GM19324 (cell line): ENCODE measurements at regions not wholly inside any gene's neighbourhood (a gene's known extent, or its start where the extent isn't known, plus 50 kb on each side); places are given as distances from the start of the nearest gene placed in this dataset.
A peak's percentile ranks its signal among the peaks of the same experiment; 100 is the strongest.

Source experiments
- ATAC-seq: cut with Tn5 transposase; IDR thresholded peaks from one replicate; pipeline ENCODE4 v1.9.1; 2021; ENCODE audit warnings: mild to moderate bottlenecking, moderate library complexity; ENCODE audit not compliant: unreplicated experiment, low FRiP score

DNA sequence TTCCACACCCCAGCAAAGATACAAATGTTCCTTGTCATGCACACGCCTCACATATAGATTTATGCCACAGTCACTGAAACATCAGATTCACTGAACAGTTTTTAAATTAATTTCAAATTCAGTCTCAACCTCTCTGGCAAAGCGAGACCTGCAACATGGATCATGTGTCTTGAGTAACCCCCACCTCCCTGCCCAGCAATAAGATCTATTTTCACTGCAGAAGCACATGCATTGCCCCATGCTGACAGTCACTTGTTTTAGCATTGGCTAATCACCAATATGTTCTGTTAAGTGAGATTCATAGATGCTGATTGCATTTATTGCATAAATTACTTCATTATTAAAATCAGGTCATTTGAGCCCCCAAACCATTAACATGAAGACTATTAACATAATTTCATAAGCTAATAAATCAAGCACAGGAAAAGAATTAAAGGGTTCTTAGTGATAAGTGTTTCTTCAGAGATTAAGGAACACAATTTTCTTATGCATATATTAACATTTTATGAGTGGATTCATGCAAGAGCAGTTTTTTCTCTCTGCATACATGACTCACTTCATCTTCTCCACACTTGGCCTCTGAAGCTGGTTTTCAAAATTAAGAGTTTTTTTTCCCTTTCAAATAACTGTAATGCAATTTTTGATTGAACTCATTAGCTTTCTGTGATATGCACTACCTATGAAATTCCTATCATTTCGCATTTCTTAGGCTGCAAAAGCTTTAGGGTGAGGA, 173.2 kb upstream of the SOX4 start:
- ATAC-seq, result no peak

DNA sequence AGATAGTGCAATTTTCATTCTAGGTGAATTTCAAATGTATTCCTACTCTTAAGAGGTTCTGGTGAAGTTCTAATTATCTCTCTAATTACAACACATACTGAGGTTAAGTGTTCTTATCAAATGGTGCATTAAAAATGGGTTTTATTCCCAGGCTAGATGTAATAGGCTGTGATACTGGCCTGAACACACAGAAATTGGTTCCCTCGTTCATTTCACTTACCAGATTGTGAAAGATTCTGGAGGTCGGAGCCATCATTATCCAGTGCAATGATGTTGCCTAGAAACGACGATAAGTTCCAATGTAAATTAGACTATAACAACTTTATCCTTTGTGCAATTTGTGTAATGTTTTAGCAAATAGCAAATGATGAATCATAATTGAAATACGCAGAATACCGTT, 172.6 kb upstream of the SOX4 start:
- ATAC-seq, result no peak

DNA sequence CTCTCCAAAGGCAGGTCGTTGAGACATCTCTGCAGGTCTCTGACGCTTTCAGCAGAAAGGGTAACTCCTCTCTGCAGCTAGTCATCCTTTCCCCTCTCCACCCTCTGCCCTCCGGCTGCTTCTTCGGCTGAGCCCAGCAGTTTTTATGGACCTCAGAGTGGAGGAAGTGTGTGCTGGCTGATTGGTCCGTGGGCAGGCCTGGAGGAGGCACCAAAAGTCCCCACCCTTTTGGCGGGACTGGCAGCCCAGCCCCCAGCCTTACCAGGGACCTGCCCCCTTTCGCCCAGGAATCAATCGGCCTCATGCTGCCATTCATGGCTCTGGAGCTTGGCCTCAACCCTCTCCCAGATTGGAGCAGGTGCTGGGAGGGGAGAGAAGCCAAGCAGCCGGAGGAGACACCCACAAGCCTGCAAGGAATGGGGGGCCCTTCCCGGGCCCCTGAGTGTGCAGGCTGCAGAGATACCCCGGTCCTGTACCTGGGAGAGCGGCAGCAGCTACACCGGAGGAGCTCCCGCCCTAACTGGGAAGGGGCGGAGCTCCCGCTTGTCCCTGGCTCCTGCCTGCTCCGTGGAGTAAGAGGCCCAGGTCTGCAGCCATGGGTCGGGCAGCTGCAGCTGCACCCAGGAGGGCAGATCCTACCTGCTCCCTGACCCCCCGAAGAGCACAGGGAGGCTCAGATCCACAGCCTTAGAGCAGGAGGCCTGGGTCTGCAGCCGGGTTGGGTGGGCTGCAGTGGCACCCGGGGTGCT, 170.3 kb upstream of the SOX4 start:
- no peak for ATAC-seq

DNA sequence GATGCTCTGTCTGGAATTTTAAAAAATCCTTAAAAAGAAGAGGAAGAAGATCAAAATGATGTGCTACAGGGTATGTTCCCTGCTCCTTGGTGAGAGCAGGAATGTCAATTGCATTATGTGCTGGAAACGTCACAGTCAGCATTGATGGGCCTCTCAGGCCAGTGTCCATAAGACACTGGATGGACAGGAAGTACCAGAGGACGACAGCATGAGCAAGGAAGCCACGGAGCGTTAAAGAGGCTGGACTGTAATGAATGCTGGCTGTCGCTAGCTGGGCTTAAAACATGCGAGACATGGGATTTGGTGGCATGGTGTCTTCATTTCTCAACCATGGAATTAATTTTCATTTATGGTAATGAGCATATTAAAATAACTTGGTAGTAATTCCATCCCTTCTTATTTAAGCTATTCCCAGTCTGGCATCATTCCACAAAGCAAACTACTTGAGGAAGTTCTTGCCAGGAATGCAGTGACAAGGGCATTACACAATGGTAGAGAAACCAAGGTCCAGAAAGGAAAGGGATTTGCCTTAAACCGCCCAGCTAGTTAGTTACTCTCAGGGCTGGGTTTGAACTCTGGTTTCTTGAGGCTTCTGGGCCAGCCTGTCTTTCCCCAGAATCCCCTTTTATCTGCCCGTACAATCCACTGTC, 166.6 kb upstream of the SOX4 start:
- no peak for ATAC-seq

DNA sequence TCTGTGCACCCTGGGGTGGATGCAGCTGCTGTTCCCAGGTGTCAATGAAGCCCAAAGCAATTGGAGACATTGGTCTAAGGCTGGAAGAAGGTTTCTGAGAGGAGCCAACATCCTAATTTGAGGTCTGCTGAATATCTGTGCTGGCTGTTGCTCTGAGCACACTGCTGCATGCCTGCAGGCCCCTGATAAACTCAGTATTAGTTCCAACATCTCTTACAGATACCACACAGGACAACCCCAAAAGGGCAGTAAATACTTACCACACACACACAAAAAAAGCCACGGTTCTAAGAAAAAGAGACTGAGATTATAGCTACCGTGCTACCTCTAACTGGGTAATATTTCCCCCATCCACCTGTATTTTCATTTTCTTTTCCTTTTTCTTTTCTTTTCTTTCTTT, 164.3 kb upstream of the SOX4 start:
- no peak for ATAC-seq

DNA sequence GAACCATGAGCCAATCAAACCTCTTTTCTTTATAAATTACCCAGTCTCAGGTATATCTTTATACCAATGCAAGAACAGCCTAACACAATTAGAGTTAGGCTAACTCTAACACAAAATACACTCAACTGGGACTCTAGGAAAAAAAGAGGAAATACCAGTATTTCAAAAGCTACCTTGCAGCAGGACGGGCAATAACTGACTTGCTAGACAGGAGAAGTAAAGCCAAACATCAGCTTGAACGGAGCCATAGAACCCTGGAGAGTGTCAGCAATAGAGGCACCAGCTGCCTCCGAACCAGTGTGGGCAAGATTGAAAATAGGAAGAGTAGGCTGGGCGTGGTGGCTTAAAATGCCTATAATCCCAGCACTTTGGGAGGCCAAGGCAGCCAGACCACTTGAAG, 162.0 kb upstream of the SOX4 start:
- no peak for ATAC-seq

DNA sequence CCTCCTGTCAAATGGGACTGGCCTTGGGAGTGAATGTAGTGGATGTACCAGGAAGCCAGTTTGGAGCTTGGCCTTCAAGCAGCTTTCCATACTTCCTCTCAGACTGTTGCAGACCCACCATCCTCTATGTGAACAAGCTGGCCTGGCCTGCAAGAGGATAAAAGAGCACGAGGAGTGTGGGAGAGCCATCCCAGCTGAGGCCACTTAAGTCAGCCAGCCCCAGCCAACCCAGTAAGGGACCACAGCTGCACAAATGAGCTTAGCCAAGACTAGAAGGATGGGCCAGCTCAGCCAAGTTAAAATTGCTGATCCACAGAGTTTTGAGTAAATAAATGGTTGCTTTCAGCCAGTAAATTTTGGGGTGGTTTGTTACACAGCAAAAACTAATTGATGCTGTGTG, 156.9 kb upstream of the SOX4 start:
- ATAC-seq, result no peak

DNA sequence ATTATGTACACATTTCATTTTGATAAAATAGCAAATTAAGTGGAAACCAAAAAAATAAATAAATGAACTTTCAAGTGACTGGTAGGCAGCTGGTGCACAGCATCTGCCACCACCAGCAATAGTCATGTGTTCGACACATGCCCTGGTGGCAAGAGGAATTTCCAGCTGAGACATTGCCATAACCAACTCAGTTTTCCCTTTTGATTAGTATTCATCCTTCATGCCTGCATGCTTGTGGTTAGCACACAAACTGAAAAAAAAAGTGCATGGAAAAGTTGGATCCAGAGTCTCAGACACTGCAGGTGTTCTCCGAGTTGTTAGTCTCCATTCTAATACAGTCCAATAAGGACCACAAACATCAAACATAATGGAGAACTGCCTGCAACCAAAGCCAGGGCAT, 156.0 kb upstream of the SOX4 start:
- no peak for ATAC-seq

DNA sequence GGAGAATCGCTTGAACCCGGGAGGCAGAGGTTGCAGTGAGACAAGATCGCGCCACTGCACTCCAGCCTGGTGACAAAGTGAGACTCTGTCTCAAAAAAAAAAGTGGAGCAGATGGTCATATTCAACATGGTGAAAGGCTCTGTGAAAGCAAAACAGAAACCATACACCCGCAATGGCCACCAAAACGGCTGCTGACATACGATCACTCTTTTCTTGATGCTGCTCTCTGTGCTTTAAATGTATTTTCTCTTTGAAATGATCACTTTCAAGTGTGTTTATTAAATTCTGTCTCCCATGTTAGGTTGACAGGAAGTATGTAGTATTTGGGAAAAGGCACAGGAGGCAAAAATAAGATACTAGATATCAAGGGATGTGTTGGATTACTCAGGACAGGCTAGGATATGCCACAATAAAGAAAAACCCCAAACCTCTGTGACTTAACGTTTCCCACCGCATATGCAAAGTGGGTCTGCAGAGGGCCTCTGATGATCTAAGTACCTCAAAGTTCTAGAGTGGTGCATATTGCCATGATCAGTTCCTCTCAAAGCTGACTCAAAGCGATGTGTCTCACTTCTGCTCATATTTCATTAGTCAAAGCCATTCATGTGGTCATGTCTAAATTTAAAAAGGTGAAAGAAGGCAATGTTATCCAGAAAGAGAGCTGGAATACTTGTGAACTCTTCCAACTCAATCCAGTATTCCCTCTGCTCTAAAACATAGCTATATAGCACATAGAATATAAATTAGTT, 155.1 kb upstream of the SOX4 start:
- ATAC-seq, result peak; percentile 97

DNA sequence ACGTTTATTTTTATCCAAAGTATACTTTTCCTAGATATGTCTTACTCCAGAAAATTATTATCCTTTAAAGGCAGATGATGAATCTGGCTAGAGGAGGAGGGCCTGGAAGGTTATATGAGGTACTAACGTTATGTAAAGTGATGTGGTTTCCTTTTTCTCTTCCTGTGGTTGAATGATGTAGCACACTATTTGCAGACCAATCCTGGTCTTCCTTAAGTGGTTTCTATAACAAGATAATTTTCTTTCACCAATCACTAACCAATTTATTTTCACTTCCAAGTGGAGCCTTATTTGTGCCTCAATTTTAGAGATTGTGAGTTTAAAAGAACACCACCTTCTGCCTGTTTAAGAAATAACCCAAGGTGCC, 154.6 kb upstream of the SOX4 start:
- peak; percentile 51 for ATAC-seq

DNA sequence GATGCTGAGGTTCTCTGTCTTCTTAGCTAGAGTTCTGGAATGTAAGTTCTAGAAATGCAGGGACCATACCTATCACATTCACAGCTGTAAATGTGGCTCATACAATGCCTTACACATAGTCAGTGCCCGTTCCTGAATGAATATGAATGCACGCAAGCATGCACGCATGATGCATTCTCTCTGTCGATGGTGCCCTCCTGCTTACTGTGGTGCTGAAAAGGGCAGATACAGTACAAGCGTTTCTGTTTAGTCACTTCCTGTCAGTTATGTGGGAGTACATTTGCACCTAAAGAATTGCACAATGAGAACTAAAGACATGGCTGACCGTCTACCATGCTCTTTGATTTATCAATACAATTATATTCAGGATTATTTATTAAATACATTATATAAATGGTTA, 152.2 kb upstream of the SOX4 start:
- no peak for ATAC-seq

DNA sequence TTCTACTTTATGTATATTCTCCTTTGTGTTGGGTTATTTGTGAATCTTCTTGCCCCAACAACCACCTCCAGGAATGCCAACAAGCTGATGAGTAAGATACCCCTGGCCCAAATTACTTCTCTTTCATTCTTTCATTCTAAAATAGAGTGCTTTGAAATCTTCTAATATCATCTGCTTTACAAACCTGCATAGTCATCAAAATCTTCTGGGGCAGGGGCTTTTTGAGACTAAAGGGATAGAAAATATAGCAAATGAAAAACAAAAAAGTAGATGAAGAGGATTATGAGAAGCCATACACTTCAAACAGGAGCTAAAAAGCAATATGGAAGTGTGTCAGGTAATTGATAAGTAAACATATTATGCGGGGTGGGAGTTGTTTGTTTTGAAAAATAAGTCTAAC, 150.7 kb upstream of the SOX4 start:
- ATAC-seq, result no peak

DNA sequence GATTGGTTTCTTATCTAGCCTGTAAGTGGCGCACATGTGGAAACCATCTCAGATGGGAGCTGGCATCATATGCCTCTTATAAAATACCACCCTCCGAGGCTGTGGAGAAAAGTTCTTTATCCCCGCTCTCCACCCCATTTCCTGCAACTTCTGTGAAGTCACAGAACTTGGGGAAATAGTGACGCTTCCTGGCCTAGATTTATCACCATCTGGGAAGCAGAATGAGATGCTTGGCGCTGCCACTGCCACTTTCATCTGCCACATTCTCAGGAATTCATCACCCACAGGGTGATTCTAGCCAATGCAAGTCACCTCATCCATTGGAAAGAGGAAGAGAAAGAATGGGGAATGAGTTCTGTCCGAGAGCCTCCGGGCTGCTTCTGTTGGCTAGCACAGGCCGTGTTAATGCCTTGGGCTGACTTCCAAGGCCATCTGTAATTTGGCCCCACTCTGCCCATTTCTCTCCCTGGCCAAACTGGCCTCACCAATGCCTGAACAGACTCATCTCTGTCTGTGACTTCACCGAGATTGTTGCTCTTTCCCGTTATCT, 148.8 kb upstream of the SOX4 start:
- no peak for ATAC-seq

DNA sequence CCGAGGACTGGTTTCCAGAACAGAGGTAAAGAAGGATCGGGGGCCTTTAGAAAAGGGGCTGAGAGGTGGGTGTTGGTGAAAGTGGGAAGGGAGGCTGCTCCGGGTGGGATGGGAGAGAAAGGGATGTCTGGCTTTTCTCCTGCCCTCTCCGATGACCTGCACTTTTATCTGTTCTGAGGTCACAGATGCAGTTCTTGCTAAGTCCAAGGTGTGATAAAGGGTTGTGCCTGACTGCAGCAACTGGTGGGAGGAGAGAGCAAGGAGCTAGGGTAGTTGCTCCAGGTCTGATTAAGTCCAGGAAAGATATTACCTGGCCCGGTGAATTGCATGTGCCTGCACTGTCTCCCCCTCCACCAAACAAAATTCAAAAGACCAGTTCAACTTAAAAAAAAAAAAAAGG, 145.6 kb upstream of the SOX4 start:
- no peak for ATAC-seq

DNA sequence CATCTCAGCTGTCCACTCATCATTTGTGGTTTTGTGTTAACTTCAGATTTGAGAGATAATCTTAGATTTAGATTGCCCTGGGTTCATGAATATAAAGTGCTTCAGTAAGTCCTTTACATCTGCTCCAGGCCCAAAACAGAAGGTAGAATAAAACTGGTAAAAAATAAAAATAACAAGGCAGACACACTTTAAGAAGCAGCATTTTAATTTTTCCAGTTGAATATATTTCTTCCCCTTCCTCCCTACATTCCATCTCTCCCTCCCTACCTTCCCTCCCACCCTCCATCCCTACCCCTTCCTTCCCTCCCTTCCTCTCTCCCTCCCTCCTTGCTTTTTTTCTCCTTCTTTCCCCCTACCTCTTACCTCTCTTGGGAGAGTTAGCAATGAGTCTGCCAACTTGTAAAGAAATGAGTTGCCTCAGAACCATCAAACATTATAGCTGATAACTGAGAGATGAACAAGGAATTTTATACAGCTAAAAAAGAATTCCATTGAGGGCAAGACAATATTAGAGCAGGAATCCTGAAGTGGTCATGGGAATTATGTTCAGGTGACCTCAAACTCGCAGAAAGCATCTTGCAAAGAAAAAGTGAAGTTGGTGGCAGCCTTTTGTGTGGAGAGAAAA, 145.0 kb upstream of the SOX4 start:
- ATAC-seq, result no peak

DNA sequence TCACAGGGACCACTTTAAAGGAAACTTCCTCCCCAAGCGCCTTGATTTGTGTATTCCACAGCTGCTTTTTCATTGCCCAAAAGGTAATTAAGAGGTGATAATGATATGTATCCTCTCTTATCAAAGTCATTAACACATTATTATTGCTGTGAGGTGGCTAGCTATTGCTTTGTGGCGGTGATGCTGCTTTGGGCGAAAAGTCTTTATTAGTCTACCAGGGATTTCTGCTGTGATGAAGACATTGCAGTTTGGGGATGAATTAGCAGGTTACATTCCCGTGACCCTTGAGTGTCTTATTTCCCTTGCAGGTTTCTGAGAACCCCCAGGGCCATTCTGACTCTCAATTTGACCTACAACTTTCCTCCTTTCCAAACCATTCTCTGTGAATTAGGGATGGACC, 143.4 kb upstream of the SOX4 start:
- ATAC-seq, result no peak

DNA sequence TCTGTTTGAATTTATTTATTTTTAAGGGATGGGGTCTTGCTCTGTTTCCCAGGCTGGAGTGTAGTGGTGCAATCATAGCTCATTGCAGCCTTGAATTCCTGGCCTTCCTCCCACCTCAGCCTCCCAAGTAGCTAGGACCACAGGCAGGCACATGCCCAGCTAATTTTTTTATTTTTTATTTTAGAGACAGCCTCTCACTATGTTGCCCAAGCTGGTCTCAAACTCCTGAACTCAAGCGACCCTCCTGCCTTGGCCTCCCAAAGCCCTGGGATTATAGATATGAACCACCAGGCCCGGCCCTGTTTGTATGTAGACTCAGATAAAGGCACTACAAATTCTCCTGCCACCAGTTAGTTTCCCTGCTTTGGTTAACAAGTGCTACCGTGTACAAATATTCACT, 142.9 kb upstream of the SOX4 start:
- no peak for ATAC-seq

DNA sequence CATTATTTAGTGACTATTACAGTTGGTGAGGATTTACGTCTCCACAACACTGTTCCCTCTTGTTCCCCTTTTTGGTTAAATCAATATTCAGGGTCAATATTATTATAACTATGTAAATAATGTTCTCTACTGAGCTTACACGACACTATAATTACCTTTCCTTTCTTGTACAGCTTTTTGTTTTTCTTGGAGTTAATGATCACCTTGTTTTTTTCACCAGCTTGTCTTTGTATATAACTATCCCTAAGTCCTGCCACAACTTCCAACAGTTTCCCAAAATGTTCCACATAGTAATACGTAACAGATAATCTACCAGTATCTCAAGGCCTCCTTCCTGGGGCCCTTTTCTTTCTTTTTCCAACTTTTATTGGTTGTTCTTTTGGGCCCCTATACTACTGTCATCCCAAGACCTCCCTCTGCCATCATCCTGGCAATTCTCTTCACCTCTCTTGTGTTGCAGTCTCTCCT, 142.0 kb upstream of the SOX4 start:
- ATAC-seq, result no peak

DNA sequence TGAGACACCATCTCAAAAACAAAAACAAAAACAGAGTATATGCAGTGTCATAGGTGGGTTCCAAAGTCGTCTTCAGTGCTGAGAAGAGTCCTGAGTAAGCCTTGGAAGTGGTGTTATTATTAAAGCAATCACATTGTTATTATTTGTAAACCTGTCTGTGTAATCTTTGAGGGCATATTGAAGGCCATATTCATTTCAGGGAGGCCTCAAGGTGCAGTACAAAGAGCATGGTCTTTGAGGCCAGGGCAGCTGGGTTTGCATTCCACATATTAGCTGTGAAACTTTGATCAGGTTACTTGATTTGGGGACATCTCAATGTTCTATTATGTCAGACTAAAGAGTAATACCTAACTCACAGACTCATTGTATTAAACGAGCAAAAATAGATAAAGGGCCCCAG, 139.3 kb upstream of the SOX4 start:
- no peak for ATAC-seq

DNA sequence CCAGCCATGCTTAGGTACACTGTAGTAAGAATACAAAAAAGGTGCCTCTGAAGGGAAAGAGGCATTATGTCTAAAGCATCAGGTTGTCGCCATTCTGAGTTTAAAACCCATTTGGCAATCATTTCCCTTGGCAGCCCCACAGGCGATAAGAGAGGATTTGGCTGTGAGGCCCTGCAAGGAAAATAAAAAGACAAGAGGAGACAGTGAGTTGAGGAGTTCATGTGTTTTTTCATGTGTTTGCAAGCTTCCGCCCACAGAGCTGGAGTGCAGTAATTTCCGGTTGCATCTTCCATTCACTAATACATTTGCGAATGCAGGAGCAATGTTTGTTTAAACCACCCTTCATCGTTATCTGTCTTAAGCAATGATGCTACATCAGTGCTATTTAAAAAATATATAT, 138.5 kb upstream of the SOX4 start:
- ATAC-seq, result no peak
